ENCODE measurements at regions not wholly inside any gene's neighbourhood (a gene's known extent, or its start where the extent isn't known, plus 50 kb on each side); places are given as distances from the start of the nearest gene placed in this dataset.

GRCh38 chr13:76292031-76292430, 594.2 kb downstream of the KCTD12 start:
- no peak overlapping the region for H3K9ac ChIP-seq (ENCODE audit: low read depth in 1 of 2, low read length in 2 of 2)
- H3K36me3 ChIP-seq (ENCODE audit: control insufficient read depth in 4 of 4, insufficient read depth in 3 of 4, low read depth in 1 of 4, low read length in 3 of 4): no peaks in the 10 kb centered on the region
- no peak overlapping the region for H3K4me3 ChIP-seq (ENCODE audit: low read depth in 1 of 3, low read length in 3 of 3)
- H3K27me3 ChIP-seq (ENCODE audit: control insufficient read depth in 4 of 4, insufficient read depth in 4 of 4, low read length in 3 of 4): no peaks in the 10 kb centered on the region
- H3K27ac ChIP-seq (ENCODE audit: low read depth in 1 of 2, low read length in 2 of 2): no peak overlapping the region
- 63% methylated on average over 3 of the region's 3 CpGs for WGBS
- no peaks in the 10 kb centered on the region for H3K9me3 ChIP-seq (ENCODE audit: control insufficient read depth in 4 of 4, low read length in 3 of 4)
- TF ChIP-seq SP1 (IDR thresholded peaks at IDR 0.05) (no peak), GABPA (IDR thresholded peaks at IDR 0.05 in 1 of 2, conservative IDR thresholded peaks at IDR 0.05 in 1 of 2) (no peak), YY1 (IDR thresholded peaks at IDR 0.05) (no peak), JUND (IDR thresholded peaks at IDR 0.05) (no peak), RAD21 (IDR thresholded peaks at IDR 0.05) (no peak), HNF4G (IDR thresholded peaks at IDR 0.05) (no peak)
- DNase-seq (ENCODE audit: low spot score): no peak
- H3K4me1 ChIP-seq (ENCODE audit: control insufficient read depth in 4 of 4, insufficient read depth in 4 of 4, low read length in 3 of 4): no peaks in the 10 kb centered on the region

GRCh38 chr13:76289558-76289957, 596.6 kb downstream of the KCTD12 start:
- Histone ChIP-seq H3K4me3 (ENCODE audit: low read depth in 1 of 3, low read length in 3 of 3) (no peak overlapping the region), H3K27me3 (ENCODE audit: control insufficient read depth in 4 of 4, insufficient read depth in 4 of 4, low read length in 3 of 4) (no peaks in the 10 kb centered on the region), H3K27ac (ENCODE audit: low read depth in 1 of 2, low read length in 2 of 2) (no peak overlapping the region), H3K36me3 (ENCODE audit: control insufficient read depth in 4 of 4, insufficient read depth in 3 of 4, low read depth in 1 of 4, low read length in 3 of 4) (no peaks in the 10 kb centered on the region), H3K9me3 (ENCODE audit: control insufficient read depth in 4 of 4, low read length in 3 of 4) (no peaks in the 10 kb centered on the region), H3K9ac (ENCODE audit: low read depth in 1 of 2, low read length in 2 of 2) (no peak overlapping the region), H3K4me1 (ENCODE audit: control insufficient read depth in 4 of 4, insufficient read depth in 4 of 4, low read length in 3 of 4) (no peaks in the 10 kb centered on the region)
- TF ChIP-seq REST (IDR thresholded peaks at IDR 0.05) (no peak), RXRA (IDR thresholded peaks at IDR 0.05) (no peak), FOXA1 (IDR thresholded peaks at IDR 0.05) (no peak), ZBTB33 (IDR thresholded peaks at IDR 0.05) (no peak), TAF1 (conservative IDR thresholded peaks at IDR 0.05) (no peak), YY1 (IDR thresholded peaks at IDR 0.05) (no peak), HNF4A (conservative IDR thresholded peaks at IDR 0.05) (no peak), SP1 (IDR thresholded peaks at IDR 0.05) (no peak), CTCF (IDR thresholded peaks at IDR 0.05; ENCODE audit: low read depth, low read length, missing input control) (no peak), FOXA2 (IDR thresholded peaks at IDR 0.05) (no peak), RAD21 (IDR thresholded peaks at IDR 0.05) (no peak), MAX (IDR thresholded peaks at IDR 0.05) (no peak)
- DNase-seq (ENCODE audit: low spot score): no peak

Measured in liver (tissue), 8 donors.